HG02973 (cell line): ENCODE measurements at regions not wholly inside any gene's neighbourhood (a gene's known extent, or its start where the extent isn't known, plus 50 kb on each side); places are given as distances from the start of the nearest gene placed in this dataset.
"Not testable (repeated sequence)": the region's sequence is repeated elsewhere in the genome, so short reads cannot be mapped to it uniquely, and the experiment has no call there.

Experiments used
- ATAC-seq: cut with Tn5 transposase; IDR thresholded peaks from one replicate; pipeline ENCODE4 v1.9.1; 2021; ENCODE audit warnings: moderate library complexity; ENCODE audit not compliant: unreplicated experiment

DNA sequence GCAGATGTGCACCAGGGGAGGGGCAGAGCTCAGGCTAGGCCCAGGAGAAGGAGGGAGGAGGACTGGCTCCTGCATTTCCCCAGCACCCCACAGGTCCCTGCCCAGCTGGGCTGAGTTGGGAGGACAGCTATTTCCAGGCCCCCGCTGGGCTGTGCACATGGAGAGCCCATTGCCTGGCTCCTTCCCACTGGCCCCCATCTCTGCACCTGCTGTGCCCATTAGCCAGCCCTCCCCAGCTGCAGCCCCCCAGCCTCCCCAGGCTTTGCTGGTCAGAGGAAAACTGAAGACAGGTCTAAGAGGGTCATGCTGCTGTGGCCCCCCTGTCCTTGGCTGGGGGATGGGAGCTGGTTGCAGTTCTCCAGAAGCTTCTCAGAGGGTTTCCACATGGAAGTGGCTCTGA lies 81.8 kb upstream of the SHANK2 start:
- ATAC-seq, result no peak

DNA sequence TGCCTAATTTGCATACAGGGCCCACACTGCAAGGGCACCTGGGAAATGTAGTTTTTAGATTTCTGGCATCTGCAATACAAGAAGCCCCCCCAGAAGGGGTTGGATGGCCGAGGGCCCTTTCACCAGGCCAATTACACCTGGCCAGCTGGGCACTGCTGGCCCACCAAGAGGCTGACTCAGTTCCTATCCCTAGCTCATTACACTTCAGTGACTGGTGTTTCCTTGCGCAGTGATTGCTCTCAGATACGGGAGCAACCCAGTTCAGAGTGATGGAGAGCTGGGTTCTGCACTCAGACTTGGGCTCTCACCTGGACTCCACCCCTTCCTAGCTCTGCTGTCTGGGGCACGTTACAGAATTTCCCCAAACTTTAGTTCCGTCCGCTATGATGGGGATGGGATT lies 81.1 kb upstream of the SHANK2 start:
- no peak for ATAC-seq

DNA sequence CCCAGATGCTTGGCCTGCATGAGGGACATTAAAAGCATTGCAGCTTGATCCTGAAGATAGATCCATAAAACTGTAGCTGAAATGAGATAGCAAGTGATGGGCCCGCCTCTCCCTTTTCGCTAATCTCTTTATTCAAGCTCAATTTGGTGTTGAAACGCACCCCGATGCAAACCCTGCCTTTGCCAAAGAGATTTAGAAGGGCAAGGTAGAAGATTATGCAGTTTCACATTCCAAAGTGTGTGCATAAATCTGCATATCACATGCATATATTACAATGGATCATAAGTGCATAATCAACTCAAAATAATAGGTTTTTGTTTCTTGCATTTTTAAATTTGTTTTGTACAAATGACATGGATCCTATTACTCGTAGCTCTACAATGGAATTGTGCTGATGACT lies 80.1 kb upstream of the SHANK2 start:
- ATAC-seq, result no peak

DNA sequence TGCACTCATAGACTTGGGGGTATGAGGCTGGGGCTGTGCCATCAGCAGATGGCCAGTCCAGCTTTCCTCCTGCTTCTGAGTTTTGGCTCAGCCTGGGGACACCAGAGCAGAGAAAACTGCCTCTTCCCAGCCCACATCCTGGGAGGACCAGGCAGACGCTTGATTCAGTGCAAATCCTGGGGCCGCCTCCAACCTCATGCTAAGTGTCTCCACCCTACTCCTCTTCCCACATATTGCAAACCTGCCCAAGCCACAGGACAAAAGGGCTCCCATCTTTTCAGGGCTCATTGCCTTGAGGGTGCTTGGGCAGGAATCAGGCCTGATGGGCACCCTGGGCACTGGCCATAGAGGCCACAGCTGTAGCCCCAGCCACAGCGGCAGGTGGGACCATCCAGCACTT lies 79.7 kb upstream of the SHANK2 start:
- ATAC-seq, result no peak

DNA sequence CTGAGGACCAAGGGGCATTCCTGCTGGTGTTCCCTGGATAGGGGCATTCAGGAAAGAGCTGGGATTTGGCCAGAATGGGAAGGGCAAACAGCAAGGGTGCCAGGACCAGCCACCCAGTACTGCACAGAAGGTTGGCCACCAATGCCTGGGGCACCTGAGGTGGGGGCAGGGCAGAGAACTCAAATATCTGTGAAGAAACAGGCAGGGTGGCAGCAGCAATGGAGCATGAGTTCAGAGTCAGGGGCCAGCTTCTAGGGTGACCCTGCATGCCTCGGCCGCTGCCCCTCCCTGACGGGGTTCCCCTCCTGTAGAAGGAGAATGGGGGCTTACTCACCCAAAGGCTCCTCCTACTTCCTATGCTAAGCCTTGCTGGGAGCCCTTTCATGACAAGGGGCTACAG lies 79.3 kb upstream of the SHANK2 start:
- no peak for ATAC-seq

DNA sequence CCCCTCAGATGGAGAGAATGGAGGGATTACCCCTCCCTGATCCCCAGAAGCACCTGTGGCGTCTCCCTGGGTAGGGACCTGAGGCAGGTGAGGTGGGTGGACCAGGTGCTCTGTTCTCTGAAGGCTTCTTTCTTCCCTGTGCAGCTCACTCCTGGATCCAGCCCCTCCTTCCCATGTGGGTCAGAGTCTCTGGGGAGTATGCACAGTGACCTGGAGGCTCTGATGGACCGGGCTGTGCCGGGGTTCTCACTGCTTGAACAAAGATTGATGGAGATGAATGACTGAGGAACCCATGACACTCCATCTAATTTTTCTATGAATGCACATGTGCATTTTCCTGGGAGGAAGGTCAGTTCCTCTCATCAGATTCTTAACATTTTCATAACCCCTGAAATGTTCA lies 78.6 kb upstream of the SHANK2 start:
- no peak for ATAC-seq

DNA sequence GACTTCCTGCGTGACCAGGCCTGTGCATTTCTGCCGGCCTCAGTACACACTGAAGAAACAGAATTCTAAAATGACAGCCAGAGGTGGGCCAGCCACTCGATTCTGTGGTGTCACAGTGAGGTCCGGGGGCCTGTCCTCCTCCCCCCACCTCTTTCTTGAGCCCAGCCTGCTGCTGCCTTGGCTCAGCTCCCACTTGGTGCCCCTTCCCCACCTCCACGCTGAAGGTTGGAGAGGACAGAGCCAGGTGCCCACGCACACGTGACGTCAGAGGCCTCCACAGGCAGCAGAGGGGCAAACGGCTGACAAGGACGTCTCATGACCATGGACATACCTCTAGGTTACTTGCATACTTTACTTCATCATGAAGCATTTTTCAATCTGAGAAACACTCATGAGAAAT lies 78.0 kb upstream of the SHANK2 start:
- ATAC-seq, result no peak

DNA sequence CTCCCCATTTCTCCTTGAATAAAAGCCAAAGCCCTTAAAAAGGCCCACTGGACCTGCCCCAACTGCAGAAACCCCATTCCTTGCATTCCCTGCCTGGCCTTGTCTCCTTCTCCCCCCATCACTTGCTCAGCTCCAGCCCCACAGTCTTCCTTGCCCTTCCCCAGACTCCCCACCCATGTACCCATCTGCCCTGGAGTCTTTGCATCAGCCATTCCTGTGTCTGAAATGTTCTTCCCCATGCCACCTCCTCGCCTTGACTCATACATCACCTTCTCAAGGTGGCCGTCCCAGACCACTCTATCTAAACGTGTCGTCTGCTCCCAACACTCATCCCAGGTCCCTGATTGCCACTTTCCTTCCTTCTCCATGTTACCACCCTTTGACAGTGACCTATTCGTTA lies 77.4 kb upstream of the SHANK2 start:
- ATAC-seq, result no peak

DNA sequence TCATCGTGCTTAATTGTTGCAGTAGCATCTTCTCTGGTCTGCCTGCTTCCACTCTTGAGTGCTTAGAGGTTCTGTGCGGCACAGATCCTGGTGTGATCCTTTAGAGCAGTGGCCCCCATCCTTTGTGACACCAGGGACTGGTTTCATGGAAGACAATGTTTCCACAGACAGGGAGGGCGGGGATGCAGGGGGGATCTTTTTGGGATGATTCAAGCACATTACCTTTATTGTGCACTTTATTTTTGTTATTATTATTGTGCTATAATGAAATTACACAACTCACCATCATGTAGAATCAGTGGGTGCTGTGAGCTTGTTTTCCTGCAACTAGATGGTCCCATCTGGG lies 76.8 kb upstream of the SHANK2 start:
- no peak for ATAC-seq

DNA sequence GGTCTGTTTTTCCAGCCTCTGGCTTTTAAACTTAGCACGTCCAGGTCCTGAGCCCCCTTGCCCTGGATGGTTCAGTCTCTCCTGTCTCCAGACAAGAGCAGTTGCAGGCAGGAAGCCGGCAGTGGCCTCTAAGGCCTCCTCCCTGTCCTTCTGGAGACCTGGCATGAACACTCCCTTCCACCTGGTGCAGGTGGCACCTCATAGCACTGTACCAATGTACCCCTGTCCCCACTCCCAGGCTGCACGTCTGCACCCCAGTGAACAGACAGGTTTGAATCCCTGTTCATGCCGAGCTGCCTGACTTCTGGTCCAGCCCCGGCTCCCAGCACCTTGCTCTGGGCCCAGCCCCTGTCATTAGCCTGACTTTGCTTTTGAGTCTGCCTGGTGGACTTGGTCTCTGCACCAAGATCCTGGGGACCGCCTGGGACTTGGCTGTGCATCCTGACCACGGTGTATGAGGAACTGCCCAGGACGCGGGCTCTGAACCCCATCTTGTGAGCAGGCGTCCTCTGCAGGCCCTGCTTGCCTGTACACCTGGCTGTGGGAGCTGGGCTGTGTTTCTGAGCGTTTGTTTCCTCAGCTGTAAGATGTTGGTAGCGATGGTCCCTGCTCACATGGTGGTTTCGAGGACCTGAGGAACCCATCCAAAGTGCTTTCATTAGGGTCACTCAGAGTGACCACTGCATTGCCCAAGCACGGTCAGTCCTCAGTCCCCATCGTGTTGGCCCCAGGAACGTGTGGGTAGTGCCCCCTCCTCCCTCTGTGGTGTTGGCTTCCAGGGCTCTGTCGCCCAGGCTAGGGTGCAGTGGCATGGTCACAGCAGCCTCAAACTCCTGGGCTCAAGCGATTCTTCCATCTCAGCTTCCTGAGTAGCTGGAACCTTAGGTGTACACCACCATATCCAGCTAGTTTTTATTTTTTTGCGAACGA lies 75.0 kb upstream of the SHANK2 start:
- no peak for ATAC-seq

DNA sequence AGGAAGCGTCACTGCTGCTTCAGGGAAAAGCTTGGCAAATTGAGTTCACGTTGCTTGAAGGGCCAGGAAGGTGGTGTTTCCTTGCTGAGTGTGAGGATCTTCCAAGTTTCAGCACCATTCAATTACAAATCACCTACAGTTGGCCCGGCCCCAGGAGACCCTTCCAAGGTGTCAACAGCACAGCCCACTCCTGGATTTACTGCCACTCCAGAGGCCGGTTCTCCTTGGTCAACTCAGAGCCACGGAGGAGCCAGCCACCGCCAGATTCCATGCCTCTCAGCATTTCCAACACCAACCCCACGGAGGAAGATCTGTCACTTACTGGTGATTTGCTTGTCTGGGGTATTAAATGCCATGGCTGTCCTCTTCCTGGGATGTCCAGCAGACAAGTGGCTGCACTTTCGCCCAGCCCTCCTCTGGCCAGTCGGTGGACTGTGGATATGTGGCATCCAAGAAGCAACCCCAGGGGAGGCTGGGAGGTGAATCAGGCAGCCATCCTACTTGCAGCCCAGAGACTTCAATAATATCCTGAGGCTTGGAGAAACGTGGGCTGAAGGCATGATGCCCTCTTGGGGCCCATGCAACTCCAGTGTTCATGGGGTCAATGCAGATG lies 74.1 kb upstream of the SHANK2 start:
- no peak for ATAC-seq

DNA sequence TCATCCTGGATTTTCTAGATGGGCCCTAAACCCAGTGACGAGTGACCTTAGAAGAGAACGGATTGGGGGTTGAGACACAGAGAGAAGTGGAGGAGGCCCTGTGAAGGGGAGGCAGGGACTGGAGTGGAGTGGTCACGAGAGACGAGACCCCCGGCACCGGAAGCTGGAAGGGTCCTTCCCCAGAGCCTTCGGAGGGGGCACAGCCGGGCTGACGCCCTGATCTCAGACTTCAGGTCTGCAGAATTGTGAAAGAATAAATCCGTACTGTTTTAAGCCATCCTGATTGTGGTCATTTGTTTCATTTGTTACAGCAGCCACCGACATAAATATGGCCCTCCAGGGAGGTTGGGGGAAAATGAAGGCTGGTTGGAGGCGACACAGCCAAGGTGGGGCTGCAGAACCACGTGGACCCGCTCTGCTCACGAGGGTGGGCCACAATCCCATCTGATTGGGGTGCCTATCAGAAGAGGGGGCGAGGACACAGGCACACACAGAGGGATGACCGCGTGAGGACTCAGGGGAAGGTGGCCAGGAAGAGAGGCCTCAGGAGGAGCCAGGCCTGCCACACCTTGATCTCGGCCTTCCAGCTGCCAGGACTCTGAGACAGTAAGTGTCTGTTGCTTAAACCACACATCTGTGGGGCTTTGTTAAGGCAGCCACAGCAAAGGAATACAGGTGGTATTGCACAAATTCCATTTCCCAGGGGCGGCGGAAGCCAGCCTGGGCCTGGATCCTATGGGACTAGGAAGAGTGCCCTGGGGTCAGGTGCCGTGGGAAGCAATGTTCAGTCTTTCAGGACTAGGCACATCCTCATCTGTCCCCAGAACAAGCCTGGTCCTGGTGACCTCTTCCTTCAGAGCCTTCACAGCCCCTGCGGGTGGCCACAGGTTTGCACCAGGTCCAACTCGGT lies 73.3 kb upstream of the SHANK2 start:
- no peak for ATAC-seq

DNA sequence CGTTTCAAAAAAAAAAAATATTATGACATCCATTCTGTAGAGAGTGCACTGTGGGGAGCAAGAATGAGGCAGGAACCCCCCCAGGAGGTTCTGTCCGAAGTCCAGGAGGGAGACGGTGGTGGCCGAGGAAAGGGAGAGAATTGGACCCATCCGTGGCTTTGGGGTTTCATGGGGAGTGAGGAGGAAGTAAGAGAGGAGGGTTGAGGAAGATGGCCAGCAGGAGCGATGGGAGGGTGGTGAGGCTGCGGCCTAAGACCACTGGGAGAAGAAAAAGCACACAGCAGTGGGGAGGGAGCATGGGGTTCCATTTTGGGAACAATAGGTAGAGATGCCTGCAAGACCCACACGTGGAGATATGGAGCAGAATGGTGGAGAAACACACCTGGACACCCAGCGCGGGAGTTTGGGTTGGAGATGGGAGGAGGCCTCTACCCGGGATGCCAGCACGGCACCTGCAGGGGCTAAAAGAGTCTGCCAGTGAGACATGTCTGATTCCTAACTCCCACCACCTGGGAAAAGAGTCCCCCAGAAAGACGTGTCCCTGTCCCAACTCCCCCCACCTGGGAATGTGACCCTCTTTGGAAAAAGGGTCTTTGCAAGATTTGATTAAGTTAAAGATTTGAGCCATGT lies 72.5 kb upstream of the SHANK2 start:
- ATAC-seq, result no peak

DNA sequence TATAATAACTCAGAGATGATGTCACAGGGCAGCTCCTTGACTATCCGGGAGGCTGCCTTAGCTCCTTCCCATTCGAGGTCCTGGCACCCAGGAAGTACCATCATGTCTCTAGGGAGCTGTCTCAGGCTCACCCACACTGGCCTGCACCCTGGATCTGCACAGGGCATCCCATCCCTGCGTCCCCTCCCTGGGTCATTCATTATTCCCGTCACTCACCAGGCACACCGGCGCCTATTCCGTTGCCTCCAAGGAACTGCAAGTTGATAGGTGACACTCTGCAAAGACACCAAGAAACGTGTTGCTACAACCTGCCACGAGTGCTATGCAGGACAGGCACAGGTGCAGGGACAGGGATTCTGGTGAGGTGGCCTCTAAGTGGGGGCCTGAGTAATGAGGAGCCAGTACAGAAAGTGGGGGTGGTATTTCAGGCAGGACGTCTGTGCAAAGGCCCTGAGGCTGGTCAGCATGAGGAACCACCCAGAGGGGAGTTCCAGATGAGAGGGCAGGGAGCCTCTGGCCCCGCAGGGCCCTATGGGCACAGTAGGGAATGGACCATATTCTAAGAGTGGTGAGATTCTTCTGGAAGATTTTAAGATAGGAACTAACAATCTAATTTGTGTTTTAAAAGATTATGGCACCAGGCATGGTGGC lies 71.6 kb upstream of the SHANK2 start:
- no peak for ATAC-seq

DNA sequence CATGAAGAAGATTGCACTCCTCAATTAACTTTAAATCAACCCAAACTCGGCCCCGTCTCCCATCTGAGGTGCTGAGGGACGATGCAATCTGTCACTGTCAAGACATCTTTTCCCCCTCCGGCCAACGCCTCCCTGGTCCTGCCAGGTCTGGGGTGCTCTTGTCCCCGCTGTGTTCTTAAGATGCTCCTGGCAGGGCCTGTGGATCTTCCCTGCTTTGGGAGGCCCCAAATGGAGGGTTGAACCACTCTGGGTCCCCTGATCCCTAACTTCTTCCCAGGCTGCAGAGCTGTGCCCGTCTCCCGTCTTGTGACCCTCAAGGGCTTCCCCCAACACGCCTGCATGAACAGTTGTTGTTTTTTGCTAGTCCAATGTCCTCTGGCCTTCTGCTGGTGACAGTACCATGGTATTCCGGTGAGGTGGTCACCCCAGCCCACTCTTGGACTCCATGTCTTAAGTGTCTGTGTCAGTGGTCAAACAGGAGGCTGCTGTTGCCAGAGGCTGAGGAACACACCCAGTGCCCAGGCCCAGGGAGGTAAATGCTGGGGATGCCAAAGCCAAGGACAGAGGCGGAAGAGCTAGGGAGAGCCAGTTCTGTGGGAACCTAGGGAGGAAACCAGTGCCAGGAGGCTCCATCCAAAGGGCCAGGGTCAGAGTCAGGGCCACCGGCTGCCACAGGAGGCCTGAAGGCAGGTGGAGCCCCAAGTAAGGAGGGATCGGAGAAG lies 70.6 kb upstream of the SHANK2 start:
- ATAC-seq, result no peak

DNA sequence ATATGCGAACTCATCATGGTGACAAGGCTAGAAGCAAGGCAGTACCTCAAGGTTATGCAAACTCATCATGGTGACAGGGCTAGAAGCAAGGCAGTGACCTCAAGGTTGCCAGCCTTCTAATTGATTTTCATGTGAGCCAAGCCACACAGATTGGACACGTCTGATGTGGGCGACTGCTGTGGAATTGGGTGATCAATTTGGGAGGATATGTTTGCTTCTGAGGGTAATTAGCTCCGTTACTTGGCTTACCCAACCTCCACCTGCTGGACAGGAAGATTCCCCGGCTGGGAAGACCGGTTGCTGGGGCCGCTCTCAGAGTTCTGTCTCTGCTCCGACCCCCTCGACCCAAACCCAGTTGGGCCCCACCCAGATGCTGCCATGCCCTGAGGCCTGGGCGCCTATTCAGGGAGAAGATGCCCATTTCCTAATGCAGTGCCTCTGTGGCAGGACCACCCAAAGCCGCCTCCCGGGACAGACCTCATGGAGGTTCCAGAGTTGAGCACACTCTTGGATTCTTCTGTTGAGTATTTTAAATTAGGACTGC lies 69.9 kb upstream of the SHANK2 start:
- no peak for ATAC-seq

DNA sequence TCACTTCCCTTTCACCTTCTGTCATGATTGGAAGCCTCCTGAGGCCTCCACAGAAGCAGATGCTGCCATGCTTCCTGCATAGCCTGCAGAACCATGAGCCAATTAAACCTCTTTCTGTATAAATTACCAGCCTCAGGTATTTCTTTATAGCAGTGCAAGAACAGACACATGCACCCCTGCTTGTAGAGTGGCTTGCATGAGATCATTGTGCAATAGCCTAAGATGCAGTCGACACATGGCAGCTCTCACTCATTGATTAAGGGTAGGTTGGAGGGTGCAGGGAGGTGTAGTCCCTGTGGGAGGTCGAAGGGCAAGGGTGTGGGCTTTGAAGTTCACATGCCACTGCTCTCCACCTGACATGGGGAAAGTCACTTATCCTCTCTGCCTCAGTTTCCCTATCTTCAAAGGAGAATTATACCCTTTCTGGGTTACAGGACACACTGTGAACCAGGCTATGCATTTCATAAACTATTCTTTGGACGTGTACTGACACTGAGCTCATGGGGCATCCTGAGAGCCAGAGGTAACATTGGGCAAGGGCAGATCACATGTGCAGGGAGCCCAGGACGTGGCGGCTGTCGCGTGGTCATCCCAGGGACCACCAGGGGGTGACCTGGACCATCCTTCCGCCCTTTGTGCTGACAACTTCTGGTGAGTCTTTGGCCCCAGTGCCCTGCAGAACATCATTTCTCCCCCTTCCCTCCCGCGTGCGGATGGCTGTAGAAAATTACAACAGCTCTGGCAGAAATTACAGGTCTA lies 69.2 kb upstream of the SHANK2 start:
- ATAC-seq, result no peak

DNA sequence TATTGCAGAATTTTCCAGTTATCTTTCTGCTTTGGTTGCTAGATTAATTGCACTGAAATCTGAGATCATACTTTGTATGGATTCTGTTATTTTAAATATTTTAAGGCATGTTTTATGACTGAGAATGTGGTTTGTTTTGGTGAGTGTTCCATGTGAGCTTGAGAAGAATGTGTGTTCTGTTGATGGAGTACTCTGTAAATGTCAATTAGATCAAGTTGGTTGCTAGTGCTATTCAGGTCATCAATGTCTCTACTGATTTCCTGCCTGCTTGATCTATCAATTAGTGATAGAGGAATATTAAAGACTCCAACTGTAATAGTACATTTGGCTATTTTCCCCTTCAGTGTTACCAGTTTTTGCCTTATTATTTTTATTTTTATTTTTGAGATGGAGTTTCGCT lies 64.3 kb upstream of the SHANK2 start:
- no peak for ATAC-seq

DNA sequence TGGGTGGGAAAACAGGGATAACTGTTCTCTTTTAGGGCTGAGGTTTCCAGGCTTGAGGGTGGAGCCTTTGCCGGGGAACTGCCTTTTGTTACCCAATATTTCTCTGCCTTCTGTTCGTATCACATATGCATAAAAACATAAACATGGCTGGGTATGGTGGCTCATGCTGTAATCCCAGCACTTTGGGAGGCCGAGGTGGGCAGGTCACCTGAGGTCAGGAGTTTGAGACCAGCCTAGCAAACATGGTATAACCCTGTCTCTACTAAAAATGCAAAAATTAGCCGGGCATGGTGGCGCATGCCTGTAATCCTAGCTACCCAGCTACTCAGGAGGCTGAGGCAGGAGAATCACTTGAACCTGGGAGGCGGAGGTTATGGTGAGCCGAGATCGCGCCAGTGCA lies 60.2 kb upstream of the SHANK2 start:
- ATAC-seq, result not testable (repeated sequence)
